Stimulated activated CD8-positive, alpha-beta memory T cell treated with anti-CD3 and anti-CD28 coated beads, Interleukin-15, amount 100 ng/mL, for 4 hours (primary cell): ENCODE measurements at regions not wholly inside any gene's neighbourhood (a gene's known extent, or its start where the extent isn't known, plus 50 kb on each side); places are given as distances from the start of the nearest gene placed in this dataset.
"Not testable (repeated sequence)": the region's sequence is repeated elsewhere in the genome, so short reads cannot be mapped to it uniquely, and the experiment has no call there.

Experiments used
- DNase-seq, 2 donors: peaks; one replicate each; pipeline ENCODE4 v3.0.0-alpha.2; 2020; ENCODE audit warnings: low read depth in 2 of 2

DNA sequence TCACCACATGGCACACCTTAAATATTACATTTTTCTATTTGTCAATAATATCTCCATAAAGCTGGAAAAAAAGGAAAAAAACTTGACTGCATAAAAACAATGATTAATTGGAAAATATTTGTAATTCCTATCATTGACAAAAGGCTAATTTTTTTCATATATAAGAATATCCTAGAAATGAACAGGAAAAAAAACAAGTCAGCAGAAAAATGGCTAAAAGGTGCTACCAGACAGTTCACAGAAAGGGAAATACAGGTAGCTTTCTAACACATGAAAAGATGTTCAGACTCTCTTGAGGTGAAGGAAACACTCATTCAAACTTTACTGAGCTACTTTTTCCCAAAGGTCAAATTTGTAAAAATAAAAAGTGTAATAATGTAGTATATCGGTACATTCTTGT is 104.1 kb upstream of the SCAF8 start:
- DNase-seq: no peak

DNA sequence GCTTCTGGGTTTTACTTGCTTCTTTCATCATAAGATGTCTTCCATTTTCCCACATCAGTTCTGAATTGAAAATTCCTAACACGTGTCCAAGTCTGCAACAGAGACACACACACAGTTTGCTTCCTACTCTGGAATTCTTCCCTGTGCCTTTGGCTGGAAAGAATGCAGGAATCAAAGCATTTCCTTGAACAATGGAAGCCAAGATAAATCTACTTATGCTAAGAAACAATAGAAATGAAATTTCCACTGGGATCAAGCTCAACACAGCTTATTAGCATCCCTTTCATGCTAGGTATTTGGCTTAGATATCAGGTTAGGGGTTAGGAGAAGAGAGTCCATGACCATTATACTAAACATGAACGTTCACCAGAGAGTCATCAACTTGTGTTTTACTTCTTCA is 101.1 kb upstream of the SCAF8 start:
- no peak for DNase-seq

DNA sequence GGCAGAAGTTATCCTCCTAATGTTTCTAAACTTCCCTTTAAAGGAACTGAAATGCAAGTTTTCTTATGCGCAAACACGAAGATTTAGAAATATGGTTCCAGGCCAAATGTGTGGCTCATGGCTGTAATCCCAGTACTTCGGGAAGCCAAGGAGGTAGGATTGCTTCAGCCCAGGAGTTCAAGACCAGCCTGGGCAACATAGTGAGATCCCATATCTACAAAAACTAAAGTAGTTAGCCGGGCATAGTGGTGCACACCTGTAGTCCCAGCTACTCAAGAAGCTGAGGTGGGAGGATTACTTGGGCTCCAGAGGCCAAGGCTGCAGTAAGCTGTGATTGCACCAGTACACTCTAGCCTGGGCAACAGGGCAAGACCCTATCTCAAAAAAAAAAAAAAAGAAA is 95.8 kb upstream of the SCAF8 start:
- no peak for DNase-seq

DNA sequence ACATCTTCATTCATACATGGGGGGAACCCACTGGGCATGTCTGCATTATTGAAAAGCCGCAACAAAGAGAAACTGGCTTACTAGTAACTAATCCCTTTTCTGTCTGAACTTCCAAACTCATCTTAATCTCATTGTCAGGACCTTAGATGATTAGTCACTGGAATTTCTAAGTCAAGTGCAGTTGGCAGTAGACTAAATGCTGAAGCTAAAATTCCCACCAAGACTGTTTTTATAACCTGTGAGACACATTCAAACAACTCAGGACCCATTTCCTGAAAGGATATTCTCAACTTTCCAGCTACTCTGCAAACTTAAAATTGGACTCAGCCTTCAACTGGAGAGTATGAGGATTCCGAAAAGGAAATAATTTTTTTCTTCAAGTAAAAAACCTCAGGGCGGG is 94.8 kb upstream of the SCAF8 start:
- DNase-seq: no peak

DNA sequence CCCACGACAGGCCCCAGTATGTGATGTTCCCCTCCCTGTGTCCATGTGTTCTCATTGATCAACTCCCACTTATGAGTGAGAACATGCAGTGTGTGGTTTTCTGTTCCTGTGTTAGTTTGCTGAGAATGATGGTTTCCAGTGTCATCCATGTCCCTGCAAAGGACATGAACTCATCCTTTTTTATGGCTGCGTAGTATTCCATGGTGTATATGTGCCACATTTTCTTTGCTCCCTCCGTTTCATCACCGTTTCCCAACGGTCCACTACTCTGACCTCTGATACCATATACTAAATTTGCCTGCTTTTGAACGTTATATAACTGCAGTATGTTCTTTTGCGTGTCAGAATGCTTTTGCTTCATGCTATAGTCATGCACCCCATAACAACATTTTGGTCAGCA is 94.0 kb upstream of the SCAF8 start:
- not testable (repeated sequence) for DNase-seq

DNA sequence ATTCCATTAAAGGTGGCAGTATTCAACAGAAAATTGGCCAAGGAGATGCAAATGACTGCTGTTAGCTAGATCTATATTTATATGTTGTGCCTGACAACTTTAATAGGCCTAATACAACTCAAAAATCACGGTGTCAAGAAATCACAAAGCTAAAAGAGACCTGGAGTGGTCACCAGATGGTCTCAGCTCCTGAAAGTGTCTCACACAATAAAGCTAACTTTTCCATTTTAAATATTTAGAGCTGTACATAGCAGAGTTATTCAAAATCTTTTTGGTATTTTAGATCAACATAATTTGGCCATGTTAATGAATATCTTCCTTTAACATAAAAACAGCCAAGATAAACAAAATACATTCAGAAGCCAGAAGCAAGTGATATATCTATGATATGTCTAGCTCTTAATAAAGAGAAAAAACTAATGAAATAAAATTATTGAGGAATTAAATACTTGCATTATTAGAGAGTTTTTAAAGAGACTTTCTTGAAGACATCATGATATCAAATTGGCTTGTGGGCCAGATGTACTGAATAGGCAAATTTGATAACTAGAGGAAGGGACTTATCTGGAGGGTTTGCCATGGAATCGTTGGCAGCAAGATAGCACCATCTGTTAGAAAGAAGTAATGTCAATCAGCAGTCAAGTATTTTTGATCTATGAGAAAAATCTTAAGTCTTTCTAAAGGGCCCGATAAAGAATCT is 84.9 kb upstream of the SCAF8 start:
- DNase-seq: no peak

DNA sequence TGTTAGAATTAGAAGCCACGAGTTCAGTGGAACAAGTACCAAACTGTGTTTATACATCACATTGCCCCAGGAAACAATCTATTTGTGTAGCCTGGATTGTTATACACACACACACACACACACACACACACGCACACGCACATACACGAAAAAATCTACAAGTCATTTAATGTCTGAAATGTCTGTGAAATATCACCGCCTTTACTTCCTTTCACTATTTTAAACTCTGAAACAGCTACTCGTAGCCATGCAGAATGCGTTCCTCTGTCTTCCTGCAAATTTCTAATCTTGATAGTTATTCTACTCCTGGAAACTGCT is 84.4 kb upstream of the SCAF8 start:
- no peak for DNase-seq

DNA sequence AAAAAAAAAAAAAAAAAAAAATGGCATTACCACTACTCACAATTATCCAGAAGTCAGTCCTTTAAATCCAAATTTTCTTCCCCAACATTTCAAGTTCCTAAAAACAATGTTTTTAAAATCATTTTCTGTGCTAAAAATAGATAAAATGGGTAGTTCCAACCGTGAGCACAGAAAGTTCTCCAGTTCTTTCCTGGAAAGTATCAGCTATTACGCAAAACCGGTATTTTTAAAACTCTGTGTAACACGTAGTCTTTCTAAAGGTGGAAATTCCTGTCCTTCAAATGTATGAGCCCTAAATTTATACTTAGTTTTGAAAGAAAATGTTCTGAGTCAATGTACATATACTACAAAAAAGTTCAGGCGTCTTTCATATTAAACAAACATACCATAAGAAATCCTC is 83.5 kb upstream of the SCAF8 start:
- no peak for DNase-seq

DNA sequence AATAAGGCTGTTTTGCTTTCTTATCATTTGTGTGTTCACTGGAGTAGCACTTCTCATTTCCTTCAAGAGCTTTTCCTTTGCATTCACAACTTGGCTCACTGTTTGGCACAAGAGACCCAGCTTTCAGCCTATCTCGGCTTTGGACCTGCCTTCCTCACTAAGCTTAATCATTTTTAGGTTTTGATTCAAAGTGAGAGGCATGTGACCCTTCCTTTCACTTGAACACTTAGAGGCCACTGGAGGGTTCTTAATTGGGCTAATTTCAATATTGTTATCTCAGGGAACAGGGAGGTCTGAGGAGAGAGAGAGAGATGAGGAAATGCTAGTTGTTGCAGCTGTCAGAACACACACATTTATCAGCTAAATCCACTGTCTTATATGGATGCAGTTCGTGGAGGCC is 82.9 kb upstream of the SCAF8 start:
- DNase-seq: no peak

DNA sequence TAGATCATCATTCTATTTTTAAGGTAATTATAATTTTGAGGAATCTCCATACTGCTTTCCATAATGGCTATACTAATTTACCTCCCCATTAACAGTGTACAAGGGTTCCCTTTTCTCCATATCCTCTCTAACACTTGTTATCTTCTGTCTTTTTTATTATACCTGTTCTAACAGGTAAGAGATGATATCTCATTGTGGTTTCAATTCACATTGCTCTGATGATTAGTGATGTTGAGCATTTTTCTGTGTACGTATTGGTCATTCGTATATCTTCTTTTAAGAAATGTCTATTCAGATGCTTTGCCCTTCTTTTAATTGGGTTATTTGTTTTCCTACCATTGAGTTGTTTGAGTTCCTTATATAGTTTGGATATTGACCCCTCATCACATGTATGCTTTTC is 81.6 kb upstream of the SCAF8 start:
- no peak for DNase-seq

DNA sequence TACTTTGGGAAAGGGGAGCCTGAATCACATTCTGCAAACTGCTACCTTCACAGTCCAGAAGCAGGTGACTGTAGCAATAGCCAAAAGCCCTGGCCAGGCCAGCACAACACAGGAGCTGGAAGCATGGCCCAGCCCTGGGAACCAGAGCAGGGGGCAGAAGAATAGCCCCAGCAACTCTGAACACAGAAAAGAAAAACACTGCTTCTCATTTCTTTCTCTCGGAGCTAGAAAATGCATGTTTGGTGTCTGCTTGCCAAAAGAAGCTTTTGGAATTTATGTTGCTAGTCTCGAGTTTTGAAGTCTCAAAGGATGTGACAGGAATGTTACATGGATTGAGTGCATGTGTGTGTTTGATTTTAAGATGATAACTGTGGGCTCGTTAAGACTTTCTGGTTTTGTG is 79.8 kb upstream of the SCAF8 start:
- DNase-seq: no peak

DNA sequence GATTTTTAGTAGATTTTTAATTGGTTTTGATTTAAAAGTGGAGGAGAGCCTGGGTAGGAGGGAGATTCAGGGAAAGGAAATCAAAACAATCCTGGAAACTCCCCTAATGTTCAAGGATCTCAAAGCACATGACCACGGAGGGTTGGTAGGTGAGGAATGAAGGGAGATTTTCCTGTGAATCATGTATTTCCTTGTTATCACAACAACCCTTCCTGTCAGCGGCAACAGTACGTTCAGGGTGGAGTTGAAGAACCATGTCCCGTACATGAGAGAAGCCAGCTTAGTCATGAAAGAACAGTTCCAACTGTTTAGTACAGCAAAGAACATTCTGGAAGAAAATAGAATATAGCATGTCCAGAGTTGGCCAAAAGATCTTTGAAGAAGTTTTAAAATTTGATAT is 79.4 kb upstream of the SCAF8 start:
- DNase-seq: no peak

DNA sequence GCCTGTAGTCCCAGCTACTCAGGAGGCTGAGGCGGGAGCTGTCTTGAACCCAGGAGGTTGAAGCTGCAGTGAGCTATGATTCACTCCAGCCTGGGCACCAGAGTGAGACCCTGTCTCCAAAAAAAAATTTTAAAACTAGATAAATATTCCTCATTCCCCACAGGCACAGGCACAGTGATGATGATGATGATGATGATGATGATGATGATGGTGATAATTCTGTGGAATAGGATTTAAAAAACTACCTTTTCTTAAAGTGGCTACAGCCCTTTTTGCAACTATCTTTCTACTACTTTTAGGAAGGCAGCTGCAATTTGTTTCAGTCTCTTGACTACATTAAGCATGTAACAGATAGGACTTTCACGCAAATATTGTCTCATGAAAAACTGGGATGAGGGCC is 76.6 kb upstream of the SCAF8 start:
- DNase-seq: no peak

DNA sequence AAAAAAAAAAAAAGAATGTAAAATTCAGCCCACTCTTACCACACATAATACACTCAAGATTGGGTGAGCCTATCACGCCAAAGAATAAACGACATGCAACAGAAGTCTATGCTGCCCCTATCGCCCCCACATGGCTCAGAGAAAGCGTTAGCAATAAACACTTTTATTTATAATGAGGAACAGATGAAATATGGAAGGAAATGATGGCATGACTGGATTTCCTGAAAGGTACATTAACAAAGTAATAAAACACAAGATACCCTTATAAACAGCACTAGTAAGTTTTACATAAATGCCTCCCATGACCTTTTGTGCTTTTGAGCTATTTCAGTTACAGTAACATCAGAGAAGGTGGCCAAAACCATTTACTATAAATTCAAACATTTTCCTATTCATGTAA is 71.4 kb upstream of the SCAF8 start:
- DNase-seq: no peak

DNA sequence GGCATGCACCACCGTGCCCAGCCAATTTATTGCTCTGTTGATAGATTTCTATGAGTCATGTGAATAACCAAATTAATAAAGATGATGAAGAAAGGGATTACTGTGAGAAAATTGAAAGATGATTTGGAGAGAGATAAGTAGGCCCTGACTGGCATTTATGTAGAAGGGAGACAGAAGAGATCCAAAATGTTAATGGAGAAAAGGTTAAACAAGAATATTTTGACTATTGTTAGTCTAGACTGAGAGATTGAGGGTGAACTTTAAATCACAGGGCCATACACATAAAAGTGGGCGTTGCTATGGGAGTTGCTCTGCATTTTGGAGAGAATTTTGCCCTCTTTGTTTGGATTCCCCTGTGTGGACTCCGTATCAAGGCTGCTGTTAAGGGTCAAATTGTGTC is 68.9 kb upstream of the SCAF8 start:
- DNase-seq: no peak

DNA sequence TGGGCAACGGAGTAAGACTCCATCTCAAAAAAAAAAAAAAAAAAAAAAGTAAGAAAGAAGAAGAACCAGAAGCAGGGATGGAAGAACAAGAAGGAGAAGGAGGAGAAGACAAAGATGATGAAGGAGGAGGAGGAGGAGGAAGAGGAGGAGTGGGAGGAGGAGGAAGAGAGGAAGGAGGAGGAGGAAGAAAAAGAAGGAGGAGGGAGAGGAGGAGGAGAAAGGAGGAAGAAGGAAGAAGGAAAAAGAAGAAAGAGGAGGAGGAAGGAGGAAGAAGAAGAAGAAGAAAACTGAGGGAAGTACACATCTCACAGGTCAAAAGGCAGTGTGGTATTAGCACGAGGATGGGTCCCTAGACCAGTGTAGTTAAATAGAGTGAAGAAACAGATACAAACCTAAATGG is 65.1 kb upstream of the SCAF8 start:
- DNase-seq: no peak

DNA sequence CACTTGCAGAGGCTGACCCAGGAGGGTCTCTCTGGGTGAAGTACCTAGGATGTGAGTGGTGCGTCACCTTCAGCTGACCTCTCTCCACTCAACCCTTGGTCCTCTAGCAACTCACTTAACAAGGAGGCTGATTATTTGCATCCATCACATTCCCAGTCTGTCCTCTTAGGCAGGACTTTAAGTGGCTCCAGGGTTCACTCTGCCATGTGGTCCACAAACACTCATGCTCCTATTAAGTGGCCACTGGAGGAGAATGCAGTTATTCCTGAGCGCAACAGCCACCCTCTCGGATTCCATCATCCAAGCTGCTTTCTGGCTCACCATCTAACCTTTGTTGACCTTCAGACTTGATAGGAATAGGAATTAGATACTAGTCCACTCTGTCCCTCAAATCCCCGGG is 61.1 kb upstream of the SCAF8 start:
- no peak for DNase-seq

DNA sequence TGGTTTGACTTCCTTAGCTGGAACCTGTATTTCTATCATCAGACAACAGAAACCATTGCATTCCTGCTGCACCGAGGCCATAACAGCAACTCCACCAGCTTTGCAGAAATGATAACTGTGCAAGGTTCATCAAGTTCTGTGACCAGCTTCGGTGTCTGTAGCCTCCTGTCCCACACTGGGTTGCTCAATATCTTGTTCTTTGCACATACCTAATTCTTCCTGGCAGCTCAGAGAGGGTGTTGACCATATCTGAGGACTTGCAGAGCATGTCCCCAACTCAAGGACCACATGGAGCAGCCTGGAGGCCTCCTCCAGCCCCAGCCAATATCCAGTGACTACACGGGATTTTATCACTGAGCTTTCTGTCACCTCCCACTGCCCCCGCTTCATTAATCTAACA is 59.3 kb upstream of the SCAF8 start:
- no peak for DNase-seq

DNA sequence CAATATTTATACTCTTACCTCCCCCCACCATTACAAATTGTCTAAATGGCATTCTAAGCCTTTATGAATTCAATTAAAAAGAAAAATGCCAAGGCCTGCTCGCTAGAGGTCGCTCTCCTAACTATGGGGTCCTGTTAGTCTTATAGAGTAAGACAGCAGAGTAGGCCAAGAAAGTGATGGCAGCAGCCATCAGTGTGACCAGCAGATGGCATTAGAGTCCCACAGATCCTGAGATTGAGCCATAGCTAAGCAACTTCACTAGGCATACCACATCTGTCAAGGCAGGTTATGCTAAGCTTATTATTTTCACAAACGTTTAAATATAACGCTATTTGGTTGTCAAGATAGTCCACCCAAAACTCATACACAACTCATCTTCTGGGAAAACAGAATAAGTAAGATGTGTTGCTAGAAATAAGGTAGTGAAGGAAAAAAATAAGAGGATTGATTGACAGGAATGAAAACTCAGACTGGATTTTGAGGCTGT is 57.6 kb upstream of the SCAF8 start:
- peak; percentile 56 to 80 for DNase-seq

DNA sequence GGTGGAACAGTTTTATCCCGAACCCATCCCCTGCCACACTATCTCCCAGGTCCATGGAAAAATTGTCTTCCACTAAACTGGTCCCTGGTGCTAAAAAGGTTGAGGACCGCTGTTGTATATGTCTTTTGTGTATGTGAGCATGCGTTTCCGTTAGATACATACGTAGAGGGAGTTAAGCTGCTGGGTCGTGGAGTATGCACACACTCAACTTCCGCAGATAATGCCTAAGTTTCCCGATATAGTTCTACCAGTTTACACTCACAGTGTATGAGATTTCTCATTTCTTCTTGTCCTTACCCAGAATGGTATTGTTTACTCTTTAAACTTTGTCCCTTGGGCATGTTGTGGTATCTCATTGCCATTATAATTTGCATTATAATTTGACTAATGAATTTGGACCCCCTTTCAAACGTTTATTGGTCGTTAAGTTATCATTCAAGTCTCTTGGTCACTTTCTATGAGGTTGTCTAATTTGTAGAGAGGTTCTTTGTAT is 50.5 kb upstream of the SCAF8 start:
- no peak for DNase-seq
